ENCODE measurements at regions not wholly inside any gene's neighbourhood (a gene's known extent, or its start where the extent isn't known, plus 50 kb on each side); places are given as distances from the start of the nearest gene placed in this dataset.

GRCh38 chrX:3178329-3178728, 137.1 kb downstream of the ARSF start:
- Histone ChIP-seq H3K4me3 (replicated peaks in 1 of 3; ENCODE audit: insufficient read depth in 1 of 3, low read depth in 2 of 3, low read length in 3 of 3) (no peak overlapping the region), H3K4me2 (ENCODE audit: low read depth, low read length) (no peak overlapping the region), H3K9me3 (ENCODE audit: low read length) (no peaks in the 10 kb centered on the region), H3K27ac (ENCODE audit: extremely low read length, insufficient read depth, low read length) (no peak overlapping the region), H3K27me3 (ENCODE audit: control insufficient read depth in 1 of 2, insufficient read depth in 2 of 2, low read length in 2 of 2) (no peaks in the 10 kb centered on the region), H4K20me1 (ENCODE audit: insufficient read depth, low read length) (no peaks in the 10 kb centered on the region), H2AFZ (ENCODE audit: low read length) (no peak overlapping the region), H3K4me1 (ENCODE audit: insufficient read depth, low read length) (no peaks in the 10 kb centered on the region; the same call in 1 of the 2 replicates), H3K79me2 (ENCODE audit: insufficient read depth, low read length) (no peaks in the 10 kb centered on the region), H3K9ac (ENCODE audit: insufficient read depth, low read depth, low read length) (no peak overlapping the region), H3K36me3 (replicated peaks in 1 of 2; ENCODE audit: control insufficient read depth in 1 of 2, insufficient read depth in 2 of 2, low read length in 2 of 2) (no peaks in the 10 kb centered on the region)
- in situ Hi-C loops (cut with HindIII; ENCODE audit: extremely low pct_ligation_motif_present, low pct_unique_long_range_greater_than_20kb): no loop called here
- no peak for FAIRE-seq
- BruUV-seq (replicated peaks): no TSS peak
- no peak for TF ChIP-seq PLRG1 (conservative IDR thresholded peaks at IDR 0.05)
- TF ChIP-seq MXD1 (CRISPR knock-in tag; IDR thresholded peaks at IDR 0.05): no peak
- no peak for TF ChIP-seq ZNF550 (CRISPR knock-in tag; IDR thresholded peaks at IDR 0.05; ENCODE audit: borderline replicate concordance)
- TF ChIP-seq KDM2A (CRISPR knock-in tag; IDR thresholded peaks at IDR 0.05; ENCODE audit: borderline replicate concordance, low read depth): no peak
- no peak for TF ChIP-seq UBTF (CRISPR knock-in tag; IDR thresholded peaks at IDR 0.05)
- no peak for TF ChIP-seq MTA1 (CRISPR knock-in tag; IDR thresholded peaks at IDR 0.05; ENCODE audit: borderline replicate concordance)
- TF ChIP-seq HNRNPK (IDR thresholded peaks at IDR 0.05; ENCODE audit: low read depth, low read length, poor library complexity, severe bottlenecking): no peak
- no peak for TF ChIP-seq CERS6 (CRISPR knock-in tag; IDR thresholded peaks at IDR 0.05)
- no peak for TF ChIP-seq TBX3 (IDR thresholded peaks at IDR 0.05; ENCODE audit: borderline replicate concordance)
- no peak for TF ChIP-seq ZNF720 (CRISPR knock-in tag; IDR thresholded peaks at IDR 0.05)
- no peak for TF ChIP-seq ZNF574 (CRISPR knock-in tag; IDR thresholded peaks at IDR 0.05)
- no peak for TF ChIP-seq ZNF652 (CRISPR knock-in tag; IDR thresholded peaks at IDR 0.05; ENCODE audit: borderline replicate concordance, low read depth)
- TF ChIP-seq CREM (IDR thresholded peaks at IDR 0.05): no peak
- TF ChIP-seq CREM (CRISPR knock-in tag; IDR thresholded peaks at IDR 0.05): no peak
- TF ChIP-seq ZNF446 (CRISPR knock-in tag; IDR thresholded peaks at IDR 0.05): no peak
- TF ChIP-seq ZSCAN31 (CRISPR knock-in tag; IDR thresholded peaks at IDR 0.05; ENCODE audit: low read depth): no peak
- TF ChIP-seq MED13 (CRISPR knock-in tag; IDR thresholded peaks at IDR 0.05): no peak
- no peak for TF ChIP-seq ZNF781 (CRISPR knock-in tag; IDR thresholded peaks at IDR 0.05; ENCODE audit: borderline replicate concordance, not compliant biosample characterization)
- intact Hi-C loops (cut with micrococcal nuclease; ENCODE audit: unreplicated experiment): no loop called here
- CTCF ChIA-PET (ENCODE audit: low intra/inter-chr PET ratio, low total read pairs): no interaction called here
- WGBS (ENCODE audit: low lambda C conversion rate): 67% methylated on average over 1 of the region's 2 CpGs
- POLR2A ChIA-PET: no interaction called here
- ATAC-seq: no peak
- no peak for DNase-seq (ENCODE audit: low spot score)
